NB4 (cell line): ENCODE measurements at regions not wholly inside any gene's neighbourhood (a gene's known extent, or its start where the extent isn't known, plus 50 kb on each side); places are given as distances from the start of the nearest gene placed in this dataset.

Source experiments
- CTCF ChIP-seq: IDR thresholded peaks from one replicate; pipeline ENCODE4 v1.5.1; 2012; ENCODE audit warnings: low read depth, low read length
- TF ChIP-seq, protein P1 (sequence below): IDR thresholded peaks from 2 replicates; pipeline ENCODE4 v1.6.1; 2011; ENCODE audit warnings: low read depth, low read length

- TF ChIP-seq, protein P1, sequence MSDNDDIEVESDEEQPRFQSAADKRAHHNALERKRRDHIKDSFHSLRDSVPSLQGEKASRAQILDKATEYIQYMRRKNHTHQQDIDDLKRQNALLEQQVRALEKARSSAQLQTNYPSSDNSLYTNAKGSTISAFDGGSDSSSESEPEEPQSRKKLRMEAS: no peak
- no peak for TF ChIP-seq CTCF
Measured at GRCh38 chr2:223218587-223219178, 166.7 kb downstream of the KCNE4 start.
